GM23338 (cell line): ENCODE measurements at regions not wholly inside any gene's neighbourhood (a gene's known extent, or its start where the extent isn't known, plus 50 kb on each side); places are given as distances from the start of the nearest gene placed in this dataset.

Source experiments
- ATAC-seq: fragments of 200-7000 bp; cut with Tn5 transposase; 3 replicates; pipeline ENCODE4 v1.9.1; 2020
- DNase-seq: peaks from one replicate; pipeline ENCODE4 v3.0.0-alpha.2; 2015; ENCODE audit warnings: low spot score
- H2AFZ ChIP-seq: fragments of 200-600 bp; sonication (generic); 2 replicates; pipeline ENCODE4 v1.8.0; 2016; ENCODE audit warnings: antibody characterized with exemption, mild to moderate bottlenecking, moderate library complexity
- H3F3A ChIP-seq: fragments of 200-600 bp; sonication (generic); replicated peaks from 2 replicates; pipeline ENCODE4 v1.8.0; 2017; ENCODE audit warnings: antibody characterized with exemption, mixed run types, low read depth
- H3K27ac ChIP-seq: fragments of 200-600 bp; sonication (generic); 2 replicates; pipeline ENCODE4 v1.6.1; 2016; ENCODE audit warnings: low read depth
- H3K27me3 ChIP-seq: fragments of 200-600 bp; sonication (generic); 2 replicates; pipeline ENCODE4 v1.8.0; 2016; ENCODE audit warnings: mild to moderate bottlenecking, mixed run types, moderate library complexity; ENCODE audit not compliant: insufficient read depth
- H3K36me3 ChIP-seq: fragments of 200-600 bp; sonication (generic); 2 replicates; pipeline ENCODE4 v1.8.0; 2016; ENCODE audit warnings: mild to moderate bottlenecking; ENCODE audit not compliant: insufficient read depth
- H3K4me1 ChIP-seq: fragments of 200-600 bp; sonication (generic); 2 replicates; pipeline ENCODE4 v1.8.0; 2016; ENCODE audit warnings: mild to moderate bottlenecking, moderate library complexity; ENCODE audit not compliant: insufficient read depth
- H3K4me2 ChIP-seq: fragments of 200-600 bp; sonication (generic); 2 replicates; pipeline ENCODE4 v1.7.1; 2017; ENCODE audit warnings: mixed run types
- H3K4me3 ChIP-seq: fragments of 200-600 bp; sonication (generic); 2 replicates; pipeline ENCODE4 v1.6.1; 2016; ENCODE audit warnings: mixed run types
- H3K79me2 ChIP-seq: fragments of 200-600 bp; sonication (generic); replicated peaks from 2 replicates; pipeline ENCODE4 v1.8.0; 2017; ENCODE audit warnings: mild to moderate bottlenecking; ENCODE audit not compliant: insufficient read depth
- H3K9me2 ChIP-seq: fragments of 200-600 bp; sonication (generic); 2 replicates; pipeline ENCODE4 v1.8.0; 2017; ENCODE audit not compliant: insufficient read depth
- H4K20me1 ChIP-seq: fragments of 200-600 bp; sonication (generic); replicated peaks from 2 replicates; pipeline ENCODE4 v1.8.0; 2017; ENCODE audit warnings: mild to moderate bottlenecking; ENCODE audit not compliant: insufficient read depth
- H3K27ac Mint-ChIP-seq: 2 replicates; pipeline ENCODE4 v1.8.0; 2020; ENCODE audit warnings: inconsistent platforms, mild to moderate bottlenecking, moderate library complexity, mixed read lengths
- H3K27me3 Mint-ChIP-seq: 3 replicates; pipeline ENCODE4 v1.8.0; 2022; ENCODE audit warnings: low read depth, mild to moderate bottlenecking, moderate library complexity, mixed read lengths, inconsistent platforms; ENCODE audit not compliant: insufficient read depth, poor library complexity
- H3K36me3 Mint-ChIP-seq: 3 replicates; pipeline ENCODE4 v1.8.0; 2021; ENCODE audit warnings: low read depth, mild to moderate bottlenecking, inconsistent platforms, moderate library complexity, mixed read lengths
- H3K4me1 Mint-ChIP-seq: 3 replicates; pipeline ENCODE4 v1.8.0; 2020; ENCODE audit warnings: mild to moderate bottlenecking, inconsistent platforms, mixed read lengths
- H3K4me3 Mint-ChIP-seq: 3 replicates; pipeline ENCODE4 v1.8.0; 2021; ENCODE audit warnings: moderate library complexity, mild to moderate bottlenecking, inconsistent platforms, mixed read lengths
- H3K9me3 Mint-ChIP-seq: 3 replicates; pipeline ENCODE4 v1.8.0; 2020; ENCODE audit warnings: moderate library complexity, mild to moderate bottlenecking, inconsistent platforms, mixed read lengths
- CREB1 ChIP-seq: fragments of 250-450 bp; sonication (Bioruptor Pico); IDR thresholded peaks from 2 replicates; pipeline ENCODE4 v1.5.0; 2020; ENCODE audit warnings: low read depth, mild to moderate bottlenecking, moderate library complexity
- EZH2 ChIP-seq: fragments of 200-600 bp; sonication (generic); IDR thresholded peaks from one replicate; pipeline ENCODE4 v1.8.0; 2017; ENCODE audit warnings: antibody characterized with exemption, mild to moderate bottlenecking, low read depth; ENCODE audit not compliant: unreplicated experiment
- EZH2phosphoT487 ChIP-seq: fragments of 200-600 bp; sonication (generic); IDR thresholded peaks from one replicate; pipeline ENCODE4 v1.8.1; 2018; ENCODE audit warnings: antibody characterized with exemption; ENCODE audit not compliant: unreplicated experiment
- JUNB ChIP-seq: IDR thresholded peaks from one replicate; pipeline ENCODE4 v1.6.1; 2016; ENCODE audit warnings: antibody characterized with exemption; ENCODE audit not compliant: unreplicated experiment
- NANOG ChIP-seq: IDR thresholded peaks from 2 replicates; pipeline ENCODE4 v1.6.1; 2016; ENCODE audit warnings: antibody characterized with exemption, borderline replicate concordance
- POLR2AphosphoS5 ChIP-seq: IDR thresholded peaks from 2 replicates; pipeline ENCODE4 v1.6.1; 2016; ENCODE audit warnings: antibody characterized with exemption, low read depth
- STAT1 ChIP-seq: IDR thresholded peaks from one replicate; pipeline ENCODE4 v1.6.1; 2016; ENCODE audit warnings: antibody characterized with exemption; ENCODE audit not compliant: unreplicated experiment
- ZNF114 ChIP-seq: fragments of 250-450 bp; sonication (Bioruptor Pico); IDR thresholded peaks from 2 replicates; pipeline ENCODE4 v1.5.0; 2020; ENCODE audit warnings: mild to moderate bottlenecking, moderate library complexity
- ZNF331 ChIP-seq: fragments of 250-450 bp; sonication (Bioruptor Pico); IDR thresholded peaks from 2 replicates; pipeline ENCODE4 v1.5.0; 2020; ENCODE audit warnings: low read depth, mild to moderate bottlenecking, moderate library complexity
- TF ChIP-seq, protein P1 (sequence below): fragments of 250-450 bp; sonication (Bioruptor Pico); IDR thresholded peaks from 2 replicates; pipeline ENCODE4 v1.5.0; 2020; ENCODE audit warnings: mild to moderate bottlenecking, moderate library complexity
- TF ChIP-seq, protein P2 (sequence below), 2 experiments: fragments of 200-600 bp in 1 of 2; sonication (generic) in 1 of 2; conservative IDR thresholded peaks; 2 replicates each; pipeline versions ENCODE4 v1.5.1 to v1.6.1; 2016 to 2017; ENCODE audit warnings: antibody characterized with exemption in 2 of 2, low read depth in 2 of 2, mild to moderate bottlenecking in 2 of 2, moderate library complexity in 1 of 2
- TF ChIP-seq, protein P3 (sequence below): IDR thresholded peaks from one replicate; pipeline ENCODE4 v1.6.1; 2018; ENCODE audit warnings: antibody characterized with exemption; ENCODE audit not compliant: unreplicated experiment
- TF ChIP-seq, protein P4 (sequence below): IDR thresholded peaks from 2 replicates; pipeline ENCODE4 v1.6.1; 2016; ENCODE audit warnings: antibody characterized with exemption

DNA sequence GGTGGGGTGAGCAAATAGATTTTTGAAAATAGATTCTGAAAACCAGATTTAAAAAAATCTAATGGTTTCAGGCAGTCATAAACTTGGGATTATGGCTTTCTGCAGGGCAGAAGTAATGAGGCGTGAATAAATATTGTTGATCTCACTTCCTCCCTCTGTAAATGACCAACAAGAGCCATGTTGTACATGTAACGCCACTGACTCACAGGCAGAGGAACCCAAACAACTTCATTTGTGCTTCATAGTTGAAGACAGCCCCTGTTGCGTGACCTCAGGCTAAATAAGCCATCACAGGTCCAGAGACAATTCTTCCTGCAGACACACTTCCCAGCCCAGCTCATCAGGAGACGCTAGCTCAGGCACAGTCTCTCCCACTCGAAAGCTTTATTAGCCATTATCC, 59.1 kb upstream of the F13A1 start:
- Histone ChIP-seq H3K79me2 (no peaks in the 10 kb centered on the region), H3K27ac (no peak overlapping the region), H3K4me3 (no peak overlapping the region), H3K36me3 (no peaks in the 10 kb centered on the region), H3K4me1 (peaks cover 3% of the 10 kb centered on the region; the same call in 1 of the 2 replicates), H3K27me3 (no peaks in the 10 kb centered on the region), H3K9me2 (peaks cover 20% of the 10 kb centered on the region; the same call in 1 of the 2 replicates), H4K20me1 (no peaks in the 10 kb centered on the region), H3F3A (no peaks in the 10 kb centered on the region), H3K4me2 (no peak overlapping the region), H2AFZ (no peak overlapping the region)
- Mint-ChIP-seq H3K36me3 (no peaks in the 10 kb centered on the region), H3K4me1 (peaks cover 16% of the 10 kb centered on the region; the same call in 2 of the 3 replicates), H3K4me3 (no peak overlapping the region), H3K9me3 (no peaks in the 10 kb centered on the region; the same call in 2 of the 3 replicates), H3K27ac (no peak overlapping the region), H3K27me3 (no peaks in the 10 kb centered on the region)
- no peak for TF ChIP-seq NANOG
- no peak for TF ChIP-seq ZNF331 (CRISPR knock-in tag)
- TF ChIP-seq, protein P1, sequence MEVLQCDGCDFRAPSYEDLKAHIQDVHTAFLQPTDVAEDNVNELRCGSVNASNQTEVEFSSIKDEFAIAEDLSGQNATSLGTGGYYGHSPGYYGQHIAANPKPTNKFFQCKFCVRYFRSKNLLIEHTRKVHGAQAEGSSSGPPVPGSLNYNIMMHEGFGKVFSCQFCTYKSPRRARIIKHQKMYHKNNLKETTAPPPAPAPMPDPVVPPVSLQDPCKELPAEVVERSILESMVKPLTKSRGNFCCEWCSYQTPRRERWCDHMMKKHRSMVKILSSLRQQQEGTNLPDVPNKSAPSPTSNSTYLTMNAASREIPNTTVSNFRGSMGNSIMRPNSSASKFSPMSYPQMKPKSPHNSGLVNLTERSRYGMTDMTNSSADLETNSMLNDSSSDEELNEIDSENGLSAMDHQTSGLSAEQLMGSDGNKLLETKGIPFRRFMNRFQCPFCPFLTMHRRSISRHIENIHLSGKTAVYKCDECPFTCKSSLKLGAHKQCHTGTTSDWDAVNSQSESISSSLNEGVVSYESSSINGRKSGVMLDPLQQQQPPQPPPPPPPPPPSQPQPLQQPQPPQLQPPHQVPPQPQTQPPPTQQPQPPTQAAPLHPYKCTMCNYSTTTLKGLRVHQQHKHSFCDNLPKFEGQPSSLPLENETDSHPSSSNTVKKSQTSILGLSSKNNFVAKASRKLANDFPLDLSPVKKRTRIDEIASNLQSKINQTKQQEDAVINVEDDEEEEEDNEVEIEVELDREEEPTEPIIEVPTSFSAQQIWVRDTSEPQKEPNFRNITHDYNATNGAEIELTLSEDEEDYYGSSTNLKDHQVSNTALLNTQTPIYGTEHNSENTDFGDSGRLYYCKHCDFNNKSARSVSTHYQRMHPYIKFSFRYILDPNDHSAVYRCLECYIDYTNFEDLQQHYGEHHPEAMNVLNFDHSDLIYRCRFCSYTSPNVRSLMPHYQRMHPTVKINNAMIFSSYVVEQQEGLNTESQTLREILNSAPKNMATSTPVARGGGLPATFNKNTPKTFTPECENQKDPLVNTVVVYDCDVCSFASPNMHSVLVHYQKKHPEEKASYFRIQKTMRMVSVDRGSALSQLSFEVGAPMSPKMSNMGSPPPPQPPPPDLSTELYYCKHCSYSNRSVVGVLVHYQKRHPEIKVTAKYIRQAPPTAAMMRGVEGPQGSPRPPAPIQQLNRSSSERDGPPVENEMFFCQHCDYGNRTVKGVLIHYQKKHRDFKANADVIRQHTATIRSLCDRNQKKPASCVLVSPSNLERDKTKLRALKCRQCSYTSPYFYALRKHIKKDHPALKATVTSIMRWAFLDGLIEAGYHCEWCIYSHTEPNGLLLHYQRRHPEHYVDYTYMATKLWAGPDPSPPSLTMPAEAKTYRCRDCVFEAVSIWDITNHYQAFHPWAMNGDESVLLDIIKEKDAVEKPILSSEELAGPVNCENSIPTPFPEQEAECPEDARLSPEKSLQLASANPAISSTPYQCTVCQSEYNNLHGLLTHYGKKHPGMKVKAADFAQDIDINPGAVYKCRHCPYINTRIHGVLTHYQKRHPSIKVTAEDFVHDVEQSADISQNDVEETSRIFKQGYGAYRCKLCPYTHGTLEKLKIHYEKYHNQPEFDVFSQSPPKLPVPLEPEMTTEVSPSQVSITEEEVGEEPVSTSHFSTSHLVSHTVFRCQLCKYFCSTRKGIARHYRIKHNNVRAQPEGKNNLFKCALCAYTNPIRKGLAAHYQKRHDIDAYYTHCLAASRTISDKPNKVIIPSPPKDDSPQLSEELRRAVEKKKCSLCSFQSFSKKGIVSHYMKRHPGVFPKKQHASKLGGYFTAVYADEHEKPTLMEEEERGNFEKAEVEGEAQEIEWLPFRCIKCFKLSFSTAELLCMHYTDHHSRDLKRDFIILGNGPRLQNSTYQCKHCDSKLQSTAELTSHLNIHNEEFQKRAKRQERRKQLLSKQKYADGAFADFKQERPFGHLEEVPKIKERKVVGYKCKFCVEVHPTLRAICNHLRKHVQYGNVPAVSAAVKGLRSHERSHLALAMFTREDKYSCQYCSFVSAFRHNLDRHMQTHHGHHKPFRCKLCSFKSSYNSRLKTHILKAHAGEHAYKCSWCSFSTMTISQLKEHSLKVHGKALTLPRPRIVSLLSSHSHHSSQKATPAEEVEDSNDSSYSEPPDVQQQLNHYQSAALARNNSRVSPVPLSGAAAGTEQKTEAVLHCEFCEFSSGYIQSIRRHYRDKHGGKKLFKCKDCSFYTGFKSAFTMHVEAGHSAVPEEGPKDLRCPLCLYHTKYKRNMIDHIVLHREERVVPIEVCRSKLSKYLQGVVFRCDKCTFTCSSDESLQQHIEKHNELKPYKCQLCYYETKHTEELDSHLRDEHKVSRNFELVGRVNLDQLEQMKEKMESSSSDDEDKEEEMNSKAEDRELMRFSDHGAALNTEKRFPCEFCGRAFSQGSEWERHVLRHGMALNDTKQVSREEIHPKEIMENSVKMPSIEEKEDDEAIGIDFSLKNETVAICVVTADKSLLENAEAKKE = no peak
- TF ChIP-seq, protein P2, sequence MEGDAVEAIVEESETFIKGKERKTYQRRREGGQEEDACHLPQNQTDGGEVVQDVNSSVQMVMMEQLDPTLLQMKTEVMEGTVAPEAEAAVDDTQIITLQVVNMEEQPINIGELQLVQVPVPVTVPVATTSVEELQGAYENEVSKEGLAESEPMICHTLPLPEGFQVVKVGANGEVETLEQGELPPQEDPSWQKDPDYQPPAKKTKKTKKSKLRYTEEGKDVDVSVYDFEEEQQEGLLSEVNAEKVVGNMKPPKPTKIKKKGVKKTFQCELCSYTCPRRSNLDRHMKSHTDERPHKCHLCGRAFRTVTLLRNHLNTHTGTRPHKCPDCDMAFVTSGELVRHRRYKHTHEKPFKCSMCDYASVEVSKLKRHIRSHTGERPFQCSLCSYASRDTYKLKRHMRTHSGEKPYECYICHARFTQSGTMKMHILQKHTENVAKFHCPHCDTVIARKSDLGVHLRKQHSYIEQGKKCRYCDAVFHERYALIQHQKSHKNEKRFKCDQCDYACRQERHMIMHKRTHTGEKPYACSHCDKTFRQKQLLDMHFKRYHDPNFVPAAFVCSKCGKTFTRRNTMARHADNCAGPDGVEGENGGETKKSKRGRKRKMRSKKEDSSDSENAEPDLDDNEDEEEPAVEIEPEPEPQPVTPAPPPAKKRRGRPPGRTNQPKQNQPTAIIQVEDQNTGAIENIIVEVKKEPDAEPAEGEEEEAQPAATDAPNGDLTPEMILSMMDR (conservative IDR thresholded peaks at IDR 0.05; ENCODE audit: low read depth in 2 of 2) = no peak
- TF ChIP-seq, protein P3, sequence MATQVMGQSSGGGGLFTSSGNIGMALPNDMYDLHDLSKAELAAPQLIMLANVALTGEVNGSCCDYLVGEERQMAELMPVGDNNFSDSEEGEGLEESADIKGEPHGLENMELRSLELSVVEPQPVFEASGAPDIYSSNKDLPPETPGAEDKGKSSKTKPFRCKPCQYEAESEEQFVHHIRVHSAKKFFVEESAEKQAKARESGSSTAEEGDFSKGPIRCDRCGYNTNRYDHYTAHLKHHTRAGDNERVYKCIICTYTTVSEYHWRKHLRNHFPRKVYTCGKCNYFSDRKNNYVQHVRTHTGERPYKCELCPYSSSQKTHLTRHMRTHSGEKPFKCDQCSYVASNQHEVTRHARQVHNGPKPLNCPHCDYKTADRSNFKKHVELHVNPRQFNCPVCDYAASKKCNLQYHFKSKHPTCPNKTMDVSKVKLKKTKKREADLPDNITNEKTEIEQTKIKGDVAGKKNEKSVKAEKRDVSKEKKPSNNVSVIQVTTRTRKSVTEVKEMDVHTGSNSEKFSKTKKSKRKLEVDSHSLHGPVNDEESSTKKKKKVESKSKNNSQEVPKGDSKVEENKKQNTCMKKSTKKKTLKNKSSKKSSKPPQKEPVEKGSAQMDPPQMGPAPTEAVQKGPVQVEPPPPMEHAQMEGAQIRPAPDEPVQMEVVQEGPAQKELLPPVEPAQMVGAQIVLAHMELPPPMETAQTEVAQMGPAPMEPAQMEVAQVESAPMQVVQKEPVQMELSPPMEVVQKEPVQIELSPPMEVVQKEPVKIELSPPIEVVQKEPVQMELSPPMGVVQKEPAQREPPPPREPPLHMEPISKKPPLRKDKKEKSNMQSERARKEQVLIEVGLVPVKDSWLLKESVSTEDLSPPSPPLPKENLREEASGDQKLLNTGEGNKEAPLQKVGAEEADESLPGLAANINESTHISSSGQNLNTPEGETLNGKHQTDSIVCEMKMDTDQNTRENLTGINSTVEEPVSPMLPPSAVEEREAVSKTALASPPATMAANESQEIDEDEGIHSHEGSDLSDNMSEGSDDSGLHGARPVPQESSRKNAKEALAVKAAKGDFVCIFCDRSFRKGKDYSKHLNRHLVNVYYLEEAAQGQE = no peak
- no peak for TF ChIP-seq EZH2
- TF ChIP-seq, protein P4, sequence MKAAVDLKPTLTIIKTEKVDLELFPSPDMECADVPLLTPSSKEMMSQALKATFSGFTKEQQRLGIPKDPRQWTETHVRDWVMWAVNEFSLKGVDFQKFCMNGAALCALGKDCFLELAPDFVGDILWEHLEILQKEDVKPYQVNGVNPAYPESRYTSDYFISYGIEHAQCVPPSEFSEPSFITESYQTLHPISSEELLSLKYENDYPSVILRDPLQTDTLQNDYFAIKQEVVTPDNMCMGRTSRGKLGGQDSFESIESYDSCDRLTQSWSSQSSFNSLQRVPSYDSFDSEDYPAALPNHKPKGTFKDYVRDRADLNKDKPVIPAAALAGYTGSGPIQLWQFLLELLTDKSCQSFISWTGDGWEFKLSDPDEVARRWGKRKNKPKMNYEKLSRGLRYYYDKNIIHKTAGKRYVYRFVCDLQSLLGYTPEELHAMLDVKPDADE = no peak
- no peak for TF ChIP-seq ZNF114 (CRISPR knock-in tag)
- TF ChIP-seq EZH2phosphoT487 = no peak
- no peak for TF ChIP-seq CREB1 (CRISPR knock-in tag)
- no peak for TF ChIP-seq JUNB
- no peak for TF ChIP-seq STAT1
- TF ChIP-seq POLR2AphosphoS5 = no peak
- no peak for ATAC-seq
- no peak for DNase-seq
